Body of pancreas (tissue), 4 donors: ENCODE measurements at regions not wholly inside any gene's neighbourhood (a gene's known extent, or its start where the extent isn't known, plus 50 kb on each side); places are given as distances from the start of the nearest gene placed in this dataset.

Experiments used
- ATAC-seq: fragments of 150-250 bp; one replicate; pipeline ENCODE4 v1.9.1; 2016
- DNase-seq, 4 donors: peaks; one replicate each; pipeline ENCODE4 v3.0.0-alpha.2; 2019
- H3K27ac ChIP-seq, 4 donors: fragments of 200-600 bp; sonication (generic); 1 replicate in 3 of 4; 2 replicates in 1 of 4; pipeline versions ENCODE4 v1.5.1 to v1.6.1; 2016 to 2019; ENCODE audit warnings: mild to moderate bottlenecking in 1 of 4, mixed read lengths in 1 of 4, moderate library complexity in 1 of 4
- H3K27me3 ChIP-seq, 2 donors: fragments of 200-600 bp; sonication (generic); one replicate each; pipeline ENCODE4 v1.6.0; 2016; ENCODE audit warnings: mild to moderate bottlenecking in 1 of 2
- H3K36me3 ChIP-seq, 2 donors: fragments of 200-600 bp; sonication (generic); replicated peaks in 1 of 2; 2 replicates each; pipeline ENCODE4 v1.5.1; 2016; ENCODE audit warnings: low read depth in 2 of 2; ENCODE audit not compliant: insufficient read depth in 1 of 2
- H3K4me1 ChIP-seq: fragments of 200-600 bp; sonication (generic); one replicate; pipeline ENCODE4 v1.6.0; 2016
- H3K4me3 ChIP-seq, 2 donors: fragments of 200-600 bp; sonication (generic); 1 replicate in 1 of 2; 2 replicates in 1 of 2; pipeline ENCODE4 v1.5.1; 2016 to 2019
- H3K9me3 ChIP-seq, 3 donors: fragments of 200-600 bp; sonication (generic); 1 replicate in 2 of 3; 2 replicates in 1 of 3; pipeline ENCODE4 v1.5.1; 2016
- CTCF ChIP-seq, 7 experiments: fragments of 450-650 bp in 4 of 7; fragments of 200-600 bp in 3 of 7; sonication (generic) in 3 of 7; IDR thresholded peaks; one replicate each; pipeline ENCODE4 v1.5.1; 2016 to 2019; ENCODE audit warnings: antibody characterized with exemption in 7 of 7
- POLR2A ChIP-seq, 3 donors: fragments of 450-650 bp; IDR thresholded peaks; one replicate each; pipeline ENCODE4 v1.6.1; 2016; ENCODE audit warnings: antibody characterized with exemption in 3 of 3, mild to moderate bottlenecking in 2 of 3
- WGBS, 2 donors: methylation state at CpG; one replicate each; pipeline ENCODE4 v1.1.5; 2017; 5-methylcytosine and 5-hydroxymethylcytosine counted together
- intact Hi-C: fragments of 100-400 bp; cut with DNase I; formaldehyde crosslinking; loops from one replicate; pipeline ENCODE4 v1.15.1; 2023

- intact Hi-C loops, result no loop called here
- ATAC-seq, result no peak
Measured at GRCh38 chr21:35900539-35900938, 159.8 kb downstream of the SETD4 start.

GRCh38 chr21:35896060-35896459 is 164.3 kb downstream of the SETD4 start:
- no peaks in the 10 kb centered on the region for H3K4me1 ChIP-seq
- intact Hi-C loops, result no loop called here
- no peak overlapping the region for H3K27ac ChIP-seq
- no peaks in the 10 kb centered on the region for H3K27me3 ChIP-seq
- H3K4me3 ChIP-seq, result no peak overlapping the region
- no peak for ATAC-seq
- 76 to 81% methylated on average over 3 of the region's 3 CpGs for WGBS, 2 donors
- DNase-seq, result no peak
- TF ChIP-seq CTCF (IDR thresholded peaks at IDR 0.05), result no peak
- TF ChIP-seq POLR2A (IDR thresholded peaks at IDR 0.05), result no peak
- no peaks in the 10 kb centered on the region for H3K9me3 ChIP-seq
- H3K36me3 ChIP-seq, result no peaks in the 10 kb centered on the region

More at GRCh38 chr21:35900539-35900938, 159.8 kb downstream of the SETD4 start:
- no peaks in the 10 kb centered on the region for H3K4me1 ChIP-seq
- no peaks in the 10 kb centered on the region for H3K36me3 ChIP-seq
- H3K27me3 ChIP-seq, result no peaks in the 10 kb centered on the region
- H3K4me3 ChIP-seq, result no peak overlapping the region
- DNase-seq, result no peak
- no peak for TF ChIP-seq CTCF (IDR thresholded peaks at IDR 0.05)
- TF ChIP-seq POLR2A (IDR thresholded peaks at IDR 0.05), result no peak
- no peaks in the 10 kb centered on the region for H3K9me3 ChIP-seq
- WGBS, 2 donors, result 40 to 47% methylated on average over 4 of the region's 4 CpGs
- H3K27ac ChIP-seq, result no peak overlapping the region

- ATAC-seq, result no peak
- Histone ChIP-seq H3K36me3 (no peaks in the 10 kb centered on the region), H3K4me1 (no peaks in the 10 kb centered on the region), H3K9me3 (no peaks in the 10 kb centered on the region), H3K4me3 (no peak overlapping the region), H3K27me3 (no peaks in the 10 kb centered on the region), H3K27ac (no peak overlapping the region)
- TF ChIP-seq CTCF (IDR thresholded peaks at IDR 0.05) (no peak), POLR2A (IDR thresholded peaks at IDR 0.05) (no peak)
- intact Hi-C loops, result no loop called here
- no peak for DNase-seq
- WGBS, 2 donors, result 90 to 100% methylated on average over 2 of the region's 2 CpGs
Measured at GRCh38 chr21:35895598-35895997, 164.7 kb downstream of the SETD4 start.

GRCh38 chr21:35893156-35893555 is 167.2 kb downstream of the SETD4 start:
- H3K9me3 ChIP-seq, result no peaks in the 10 kb centered on the region
- H3K36me3 ChIP-seq, result no peaks in the 10 kb centered on the region
- no peak overlapping the region for H3K27ac ChIP-seq
- H3K4me1 ChIP-seq, result no peaks in the 10 kb centered on the region
- ATAC-seq, result no peak
- 84 to 86% methylated on average over 3 of the region's 3 CpGs for WGBS, 2 donors
- TF ChIP-seq CTCF (IDR thresholded peaks at IDR 0.05), result no peak
- TF ChIP-seq POLR2A (IDR thresholded peaks at IDR 0.05), result no peak
- H3K4me3 ChIP-seq, result no peak overlapping the region
- intact Hi-C loops, result no loop called here
- no peak for DNase-seq
- no peaks in the 10 kb centered on the region for H3K27me3 ChIP-seq

- H3K9me3 ChIP-seq, result no peaks in the 10 kb centered on the region
- DNase-seq, result no peak
- 91 to 93% methylated on average over 40 of the region's 40 CpGs for WGBS, 2 donors
- no peak overlapping the region for H3K4me3 ChIP-seq
- H3K27me3 ChIP-seq, result no peaks in the 10 kb centered on the region
- intact Hi-C loops, result no loop called here
- H3K27ac ChIP-seq, result no peak overlapping the region
- TF ChIP-seq POLR2A (IDR thresholded peaks at IDR 0.05) (no peak), CTCF (IDR thresholded peaks at IDR 0.05) (no peak)
- ATAC-seq, result no peak
- H3K4me1 ChIP-seq, result peaks cover 17% of the 10 kb centered on the region
- H3K36me3 ChIP-seq, result no peaks in the 10 kb centered on the region
Measured at GRCh38 chr21:35886887-35887286, 173.4 kb downstream of the SETD4 start.
